ENCODE measurements at regions not wholly inside any gene's neighbourhood (a gene's known extent, or its start where the extent isn't known, plus 50 kb on each side); places are given as distances from the start of the nearest gene placed in this dataset.
A peak's percentile ranks its signal among the peaks of the same experiment; 100 is the strongest.

- Histone ChIP-seq H3K9me3 (ENCODE audit: control insufficient read depth in 2 of 3, insufficient read depth in 1 of 3, low read length in 3 of 3) (no peaks in the 10 kb centered on the region), H3K36me3 (ENCODE audit: control insufficient read depth in 2 of 3, insufficient read depth in 3 of 3, low read length in 3 of 3) (no peaks in the 10 kb centered on the region), H3K4me1 (ENCODE audit: control insufficient read depth in 2 of 3, insufficient read depth in 2 of 3, low read depth in 1 of 3, low read length in 3 of 3) (no peaks in the 10 kb centered on the region), H3K9ac (ENCODE audit: low read length in 3 of 3) (no peak overlapping the region), H3K27me3 (ENCODE audit: control insufficient read depth, insufficient read depth, low read length) (no peaks in the 10 kb centered on the region), H3K4me3 (ENCODE audit: low read length in 3 of 3) (no peak overlapping the region), H3K27ac (ENCODE audit: low read depth in 2 of 2, low read length in 2 of 2) (no peak overlapping the region)
- TF ChIP-seq CTCF (IDR thresholded peaks at IDR 0.05; ENCODE audit: borderline replicate concordance, extremely low read depth, insufficient read depth): peak; percentile 12
- intact Hi-C loops (cut with DNase I): no loop called here
- FAIRE-seq (no peak), DNase-seq (no peak)
Observed at GRCh38 chr1:172778456-172779455, 119.9 kb downstream of the FASLG start.

GRCh38 chr1:172779491-172779890 lies 120.6 kb downstream of the FASLG start:
- Histone ChIP-seq H3K27me3 (ENCODE audit: control insufficient read depth, insufficient read depth, low read length) (no peaks in the 10 kb centered on the region), H3K4me1 (ENCODE audit: control insufficient read depth in 2 of 3, insufficient read depth in 2 of 3, low read depth in 1 of 3, low read length in 3 of 3) (no peaks in the 10 kb centered on the region), H3K36me3 (ENCODE audit: control insufficient read depth in 2 of 3, insufficient read depth in 3 of 3, low read length in 3 of 3) (no peaks in the 10 kb centered on the region), H3K9me3 (ENCODE audit: control insufficient read depth in 2 of 3, insufficient read depth in 1 of 3, low read length in 3 of 3) (no peaks in the 10 kb centered on the region), H3K9ac (ENCODE audit: low read length in 3 of 3) (no peak overlapping the region), H3K27ac (ENCODE audit: low read depth in 2 of 2, low read length in 2 of 2) (no peak overlapping the region), H3K4me3 (ENCODE audit: low read length in 3 of 3) (no peak overlapping the region)
- no peak for DNase-seq
- no peak for FAIRE-seq
- intact Hi-C loops (cut with DNase I): no loop called here
- no peak for TF ChIP-seq CTCF (IDR thresholded peaks at IDR 0.05; ENCODE audit: borderline replicate concordance, extremely low read depth, insufficient read depth)

- DNase-seq (no peak), FAIRE-seq (no peak)
- no peaks in the 10 kb centered on the region for H3K9me3 ChIP-seq (ENCODE audit: control insufficient read depth in 2 of 3, insufficient read depth in 1 of 3, low read length in 3 of 3)
- intact Hi-C loops (cut with DNase I): no loop called here
- H3K4me1 ChIP-seq (ENCODE audit: control insufficient read depth in 2 of 3, insufficient read depth in 2 of 3, low read depth in 1 of 3, low read length in 3 of 3): no peaks in the 10 kb centered on the region
- H3K27ac ChIP-seq (ENCODE audit: low read depth in 2 of 2, low read length in 2 of 2): no peak overlapping the region
- no peak for TF ChIP-seq CTCF (IDR thresholded peaks at IDR 0.05; ENCODE audit: borderline replicate concordance, extremely low read depth, insufficient read depth)
- H3K4me3 ChIP-seq (ENCODE audit: low read length in 3 of 3): no peak overlapping the region
- no peak overlapping the region for H3K9ac ChIP-seq (ENCODE audit: low read length in 3 of 3)
- H3K36me3 ChIP-seq (ENCODE audit: control insufficient read depth in 2 of 3, insufficient read depth in 3 of 3, low read length in 3 of 3): no peaks in the 10 kb centered on the region
- H3K27me3 ChIP-seq (ENCODE audit: control insufficient read depth, insufficient read depth, low read length): no peaks in the 10 kb centered on the region
Observed at GRCh38 chr1:172781513-172782140, 122.7 kb downstream of the FASLG start.
